NCI-H2107 treated with DMSO at 0.1 percent for 48 hours (cell line): ENCODE measurements at regions not wholly inside any gene's neighbourhood (a gene's known extent, or its start where the extent isn't known, plus 50 kb on each side); places are given as distances from the start of the nearest gene placed in this dataset.

Source experiments
- DNase-seq: peaks from one replicate; lab custom pipeline; 2025; ENCODE audit not compliant: unreplicated experiment; lab: John Stamatoyannopoulos, UW

GRCh38 chr9:29740518-29740917 is 2167.2 kb upstream of the C9orf72 start:
- no peak for DNase-seq

GRCh38 chr9:29741169-29741568 is 2167.9 kb upstream of the C9orf72 start:
- no peak for DNase-seq

GRCh38 chr9:29750062-29750461 is 2176.8 kb upstream of the C9orf72 start:
- no peak for DNase-seq

- no peak for DNase-seq
These were observed 2177.9 kb upstream of the C9orf72 start for GRCh38 chr9:29751226-29751625.

- DNase-seq: no peak
These were observed 2180.4 kb upstream of the C9orf72 start for GRCh38 chr9:29753638-29754037.

GRCh38 chr9:29769019-29769418 is 2195.7 kb upstream of the C9orf72 start:
- DNase-seq: no peak

GRCh38 chr9:29773676-29774075 is 2200.4 kb upstream of the C9orf72 start:
- DNase-seq: no peak

- no peak for DNase-seq
These were observed 2202.2 kb upstream of the C9orf72 start for GRCh38 chr9:29775491-29775890.

- DNase-seq: no peak
These were observed 2205.1 kb upstream of the C9orf72 start for GRCh38 chr9:29778281-29778849.

GRCh38 chr9:29793970-29794369 is 2220.7 kb upstream of the C9orf72 start:
- no peak for DNase-seq

GRCh38 chr9:29796291-29796952 is 2223.1 kb upstream of the C9orf72 start:
- no peak for DNase-seq

GRCh38 chr9:29798599-29798998 is 2225.3 kb upstream of the C9orf72 start:
- no peak for DNase-seq

GRCh38 chr9:29799227-29799626 is 2225.9 kb upstream of the C9orf72 start:
- no peak for DNase-seq

GRCh38 chr9:29800821-29801220 is 2227.5 kb upstream of the C9orf72 start:
- DNase-seq: no peak

GRCh38 chr9:29802454-29802853 is 2229.2 kb upstream of the C9orf72 start:
- no peak for DNase-seq

GRCh38 chr9:29806937-29807618 is 2233.8 kb upstream of the C9orf72 start:
- DNase-seq: no peak

- no peak for DNase-seq
These were observed 2243.8 kb upstream of the C9orf72 start for GRCh38 chr9:29816954-29817703.

GRCh38 chr9:29822458-29822857 is 2249.2 kb upstream of the C9orf72 start:
- DNase-seq: no peak

- no peak for DNase-seq
These were observed 2253.1 kb upstream of the C9orf72 start for GRCh38 chr9:29826421-29826820.

GRCh38 chr9:29830821-29831220 is 2257.5 kb upstream of the C9orf72 start:
- no peak for DNase-seq

- DNase-seq: no peak
These were observed 2265.3 kb upstream of the C9orf72 start for GRCh38 chr9:29838491-29839020.
